Epithelial cell of proximal tubule (primary cell): ENCODE measurements at regions not wholly inside any gene's neighbourhood (a gene's known extent, or its start where the extent isn't known, plus 50 kb on each side); places are given as distances from the start of the nearest gene placed in this dataset.
"Not testable (repeated sequence)": the region's sequence is repeated elsewhere in the genome, so short reads cannot be mapped to it uniquely, and the experiment has no call there.

ENCODE experiments used
- DNase-seq: peaks from one replicate; pipeline ENCODE4 v3.0.0-alpha.2; 2011; ENCODE audit warnings: low read depth
- H3K4me3 ChIP-seq: 2 replicates; pipeline ENCODE4 v1.5.1; 2011; ENCODE audit warnings: low read depth, mild to moderate bottlenecking, low read length
- CTCF ChIP-seq: conservative IDR thresholded peaks from 2 replicates; pipeline ENCODE4 v1.5.1; 2012; ENCODE audit warnings: low read depth, mild to moderate bottlenecking, low read length

DNA sequence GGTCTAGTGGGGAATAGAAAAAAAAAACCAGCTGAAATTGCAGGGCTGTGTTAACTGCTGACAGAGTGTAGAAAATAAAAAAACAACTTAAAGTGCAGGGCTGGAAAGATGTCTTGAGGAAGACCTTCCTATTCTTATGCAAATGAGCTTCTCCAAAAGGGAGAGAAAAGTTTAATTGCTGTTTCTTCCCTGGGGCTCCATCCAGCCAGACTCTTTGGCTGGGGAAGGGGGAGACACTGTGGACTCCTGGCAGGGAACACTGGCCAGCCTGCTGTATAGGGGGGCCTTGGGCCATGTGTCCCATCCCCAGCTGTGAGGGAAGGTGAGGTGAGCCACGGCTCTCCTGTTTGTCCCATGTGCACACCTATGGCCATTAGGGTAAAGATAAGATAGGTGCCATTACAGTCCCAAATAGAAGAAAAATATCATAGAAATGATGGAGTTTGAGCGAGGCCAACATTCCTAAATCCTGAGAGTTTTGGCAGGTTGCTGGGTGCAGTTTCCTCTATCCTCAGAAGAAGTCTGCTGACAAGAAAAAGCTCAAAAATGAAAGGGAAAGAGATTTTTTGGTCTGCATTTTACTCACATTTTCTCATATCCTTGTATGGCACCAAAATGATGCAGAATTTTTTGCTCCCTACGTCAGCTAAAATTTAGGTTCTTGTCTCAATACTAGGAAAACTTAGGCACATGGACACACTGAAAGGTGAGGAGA is 901.7 kb downstream of the PLOD2 start:
- no peak for TF ChIP-seq CTCF
- H3K4me3 ChIP-seq = no peak overlapping the region
- DNase-seq = no peak

- DNase-seq, H3K4me3 ChIP-seq: not testable (repeated sequence)
Measured at GRCh38 chr3:145263458-145263857, 897.5 kb downstream of the PLOD2 start.

- TF ChIP-seq CTCF = peak; percentile 11
- DNase-seq = no peak
- H3K4me3 ChIP-seq = no peak overlapping the region
Measured at GRCh38 chr3:145266368-145266767, 894.6 kb downstream of the PLOD2 start.

- no peak overlapping the region for H3K4me3 ChIP-seq
- no peak for TF ChIP-seq CTCF
- DNase-seq = no peak
Measured at GRCh38 chr3:145269106-145269505, 891.9 kb downstream of the PLOD2 start.

GRCh38 chr3:145272684-145273083 is 888.3 kb downstream of the PLOD2 start:
- TF ChIP-seq CTCF = no peak
- H3K4me3 ChIP-seq = no peak overlapping the region
- DNase-seq = no peak

DNA sequence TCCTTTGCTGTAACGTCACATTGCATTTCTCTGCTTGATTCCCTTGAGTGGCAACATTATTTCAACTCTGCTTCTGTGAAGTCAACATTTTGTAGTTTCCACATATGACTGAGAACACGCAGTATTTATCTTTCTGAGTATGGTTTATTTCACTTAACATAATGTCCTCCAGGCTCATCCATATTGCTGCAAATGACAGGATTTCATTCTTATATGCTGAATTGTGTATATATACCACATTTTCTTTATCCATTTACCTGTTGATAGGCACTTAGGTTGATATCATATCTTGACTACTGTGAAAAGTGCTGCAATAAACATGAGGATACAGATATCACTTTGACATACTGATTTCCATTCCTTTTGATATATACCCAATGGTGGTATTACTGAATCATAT is 878.5 kb downstream of the PLOD2 start:
- no peak for DNase-seq
- no peak for TF ChIP-seq CTCF
- H3K4me3 ChIP-seq = no peak overlapping the region

DNA sequence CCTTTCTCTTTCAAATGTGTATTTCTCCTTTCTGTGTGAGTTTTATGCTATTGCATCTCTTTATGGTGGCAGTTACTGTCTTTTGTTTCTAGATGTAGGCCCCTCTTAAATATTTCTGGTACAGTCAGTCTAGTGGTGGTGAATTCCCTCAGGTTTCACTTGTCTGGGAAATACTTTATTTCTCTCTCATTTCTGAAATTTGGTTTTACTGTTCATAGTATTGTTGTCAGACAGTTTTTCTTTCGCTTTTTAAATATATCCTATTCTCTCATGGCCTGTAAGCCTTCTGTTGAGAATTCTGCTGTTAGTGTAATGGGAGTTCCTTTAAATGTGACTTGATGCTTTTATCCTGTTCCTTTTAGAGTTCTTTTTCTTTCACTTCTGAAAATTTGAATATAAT is 874.0 kb downstream of the PLOD2 start:
- no peak for TF ChIP-seq CTCF
- no peak overlapping the region for H3K4me3 ChIP-seq
- DNase-seq = no peak

GRCh38 chr3:145290010-145290409 is 871.0 kb downstream of the PLOD2 start:
- H3K4me3 ChIP-seq = no peak overlapping the region
- TF ChIP-seq CTCF = no peak
- no peak for DNase-seq
